AG09319 (cell line): ENCODE measurements at regions not wholly inside any gene's neighbourhood (a gene's known extent, or its start where the extent isn't known, plus 50 kb on each side); places are given as distances from the start of the nearest gene placed in this dataset.

ENCODE experiments used
- DNase-seq: peaks from one replicate; pipeline ENCODE4 v3.0.0-alpha.2; 2010; ENCODE audit warnings: low read depth; ENCODE audit errors: extremely low read depth
- TF ChIP-seq, protein P1 (sequence below): IDR thresholded peaks from 2 replicates; pipeline ENCODE4 v1.5.1; 2011; ENCODE audit warnings: low read depth, mild to moderate bottlenecking, inconsistent platforms, low read length, moderate library complexity

GRCh38 chr1:113282893-113283285 is 107.4 kb upstream of the MAGI3 start:
- DNase-seq: no peak
- TF ChIP-seq, protein P1, sequence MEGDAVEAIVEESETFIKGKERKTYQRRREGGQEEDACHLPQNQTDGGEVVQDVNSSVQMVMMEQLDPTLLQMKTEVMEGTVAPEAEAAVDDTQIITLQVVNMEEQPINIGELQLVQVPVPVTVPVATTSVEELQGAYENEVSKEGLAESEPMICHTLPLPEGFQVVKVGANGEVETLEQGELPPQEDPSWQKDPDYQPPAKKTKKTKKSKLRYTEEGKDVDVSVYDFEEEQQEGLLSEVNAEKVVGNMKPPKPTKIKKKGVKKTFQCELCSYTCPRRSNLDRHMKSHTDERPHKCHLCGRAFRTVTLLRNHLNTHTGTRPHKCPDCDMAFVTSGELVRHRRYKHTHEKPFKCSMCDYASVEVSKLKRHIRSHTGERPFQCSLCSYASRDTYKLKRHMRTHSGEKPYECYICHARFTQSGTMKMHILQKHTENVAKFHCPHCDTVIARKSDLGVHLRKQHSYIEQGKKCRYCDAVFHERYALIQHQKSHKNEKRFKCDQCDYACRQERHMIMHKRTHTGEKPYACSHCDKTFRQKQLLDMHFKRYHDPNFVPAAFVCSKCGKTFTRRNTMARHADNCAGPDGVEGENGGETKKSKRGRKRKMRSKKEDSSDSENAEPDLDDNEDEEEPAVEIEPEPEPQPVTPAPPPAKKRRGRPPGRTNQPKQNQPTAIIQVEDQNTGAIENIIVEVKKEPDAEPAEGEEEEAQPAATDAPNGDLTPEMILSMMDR: no peak

GRCh38 chr1:113283914-113284313 is 106.4 kb upstream of the MAGI3 start:
- TF ChIP-seq, protein P1: no peak
- DNase-seq: no peak

DNA sequence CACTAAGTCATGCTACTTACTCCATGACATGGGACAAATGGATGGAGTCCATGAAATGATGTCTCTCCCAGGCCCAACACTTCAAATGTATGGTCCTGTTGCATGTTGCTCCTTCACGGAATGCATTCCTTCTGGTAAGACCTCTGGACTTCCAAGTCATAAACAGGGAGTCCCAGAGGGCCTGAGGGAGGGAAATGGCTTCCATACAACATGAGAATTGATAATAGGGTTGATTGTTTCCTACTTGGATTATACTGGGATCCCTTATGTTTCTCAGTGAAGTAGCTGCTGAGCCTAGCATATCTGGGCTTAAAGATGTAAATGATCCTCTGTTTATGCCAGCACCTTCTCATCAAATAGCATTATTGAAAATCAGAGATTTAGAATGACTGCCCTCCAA is 104.2 kb upstream of the MAGI3 start:
- DNase-seq: no peak
- TF ChIP-seq, protein P1: no peak

DNA sequence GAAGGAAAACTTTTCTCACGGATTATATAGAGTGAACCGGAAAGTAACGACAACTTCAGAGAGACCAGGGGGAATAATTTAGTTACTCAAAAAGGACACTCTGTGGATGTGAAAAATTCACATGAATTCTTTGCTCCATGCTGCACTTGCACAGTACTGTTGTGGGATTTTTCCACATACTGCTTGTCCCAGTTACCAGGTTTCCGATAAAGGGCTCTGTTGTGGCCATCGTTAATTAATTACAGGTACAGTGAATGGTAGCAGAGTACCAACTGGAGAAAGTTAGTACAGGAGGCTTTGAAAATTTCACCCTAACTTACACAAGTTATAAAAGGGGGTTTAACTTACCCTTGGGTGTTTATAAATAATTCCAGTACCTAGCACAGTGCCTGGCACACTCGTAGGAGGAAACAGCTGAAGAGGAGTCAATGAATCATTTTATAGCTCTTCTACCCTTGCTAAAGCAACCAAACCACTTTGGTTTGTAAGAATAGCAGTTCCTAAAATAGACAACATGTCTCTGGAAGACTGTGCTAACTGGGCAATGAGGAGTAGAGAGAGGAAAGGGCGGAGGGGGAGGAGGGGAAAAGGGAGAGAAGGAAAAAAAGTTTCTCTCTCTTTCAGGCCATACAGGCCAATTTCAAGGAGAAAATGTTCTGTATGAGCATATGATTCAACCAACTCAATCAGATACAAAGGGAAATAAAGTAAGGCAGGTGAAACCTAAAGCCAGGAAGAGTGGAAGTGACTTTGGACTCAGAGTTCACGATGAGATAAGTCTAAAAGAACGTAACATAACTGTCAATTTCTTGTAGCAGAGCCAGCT is 98.3 kb upstream of the MAGI3 start:
- TF ChIP-seq, protein P1: no peak
- DNase-seq: no peak

- TF ChIP-seq, protein P1: no peak
These were observed 97.6 kb upstream of the MAGI3 start for GRCh38 chr1:113292603-113293255.

GRCh38 chr1:113293256-113293626 is 97.1 kb upstream of the MAGI3 start:
- TF ChIP-seq, protein P1: no peak
- DNase-seq: no peak

More at GRCh38 chr1:113292603-113293255, 97.6 kb upstream of the MAGI3 start:
- no peak for DNase-seq

DNA sequence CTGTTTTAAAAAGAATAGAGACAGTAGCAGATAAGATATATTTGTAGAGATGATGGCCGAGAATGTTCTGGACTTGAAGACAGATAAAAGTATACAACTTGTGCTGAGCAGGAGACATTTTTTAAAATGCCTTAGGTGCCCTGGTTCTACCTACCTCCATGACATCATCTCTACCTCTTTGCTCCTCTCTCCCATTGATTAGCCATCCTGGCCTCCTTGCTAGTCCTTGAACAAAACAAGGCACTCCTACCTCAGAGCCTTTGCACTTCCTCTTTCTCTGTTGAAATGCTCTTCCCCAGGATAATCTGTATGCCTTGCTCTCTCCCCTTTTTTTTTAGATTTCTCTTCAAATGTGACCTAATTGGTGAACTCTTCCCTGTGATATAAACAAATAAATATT is 92.6 kb upstream of the MAGI3 start:
- DNase-seq: no peak
- TF ChIP-seq, protein P1: no peak
